CD1c-positive myeloid dendritic cell (primary cell): ENCODE measurements at regions not wholly inside any gene's neighbourhood (a gene's known extent, or its start where the extent isn't known, plus 50 kb on each side); places are given as distances from the start of the nearest gene placed in this dataset.

ENCODE experiments used
- DNase-seq: peaks from one replicate; pipeline ENCODE4 v3.0.0-alpha.2; 2016; ENCODE audit errors: extremely low spot score

DNA sequence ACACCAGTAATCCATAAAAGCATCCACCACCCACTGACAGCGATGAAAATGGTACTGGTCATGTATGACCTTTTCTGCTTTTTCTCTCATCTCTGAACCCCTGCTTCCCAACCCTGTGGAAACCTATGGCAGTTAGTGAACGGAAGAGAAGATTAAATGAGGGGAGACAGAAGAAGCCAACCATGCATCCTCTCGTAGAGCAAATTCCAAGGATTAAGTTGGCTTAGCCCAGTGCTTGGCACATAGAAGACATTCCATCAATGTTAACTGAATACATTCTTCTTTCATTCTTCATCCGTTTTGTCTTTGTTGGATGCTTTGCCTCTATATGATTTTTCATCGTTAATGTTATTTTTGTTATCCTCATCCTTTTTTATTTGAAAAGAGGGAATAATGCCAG is 339.7 kb upstream of the FLRT2 start:
- no peak for DNase-seq

DNA sequence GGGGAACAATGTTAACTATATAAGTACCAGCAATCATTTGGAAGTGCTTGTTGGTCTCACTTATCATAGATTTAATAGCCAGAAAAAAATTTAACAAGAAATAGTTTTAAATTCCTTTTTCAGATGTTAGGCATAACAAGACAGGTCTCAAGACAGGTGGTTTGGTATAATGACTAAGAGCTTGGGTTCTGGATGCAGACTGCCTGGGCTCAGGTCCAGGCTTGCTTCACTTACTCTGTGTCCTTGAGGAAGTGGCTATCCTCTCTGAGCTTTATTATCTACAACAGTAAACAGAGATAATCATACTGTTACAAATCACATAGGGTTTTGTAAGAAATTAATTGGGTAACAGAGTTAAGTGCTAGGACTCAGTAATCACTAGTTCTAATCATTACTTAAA is 338.0 kb upstream of the FLRT2 start:
- no peak for DNase-seq

DNA sequence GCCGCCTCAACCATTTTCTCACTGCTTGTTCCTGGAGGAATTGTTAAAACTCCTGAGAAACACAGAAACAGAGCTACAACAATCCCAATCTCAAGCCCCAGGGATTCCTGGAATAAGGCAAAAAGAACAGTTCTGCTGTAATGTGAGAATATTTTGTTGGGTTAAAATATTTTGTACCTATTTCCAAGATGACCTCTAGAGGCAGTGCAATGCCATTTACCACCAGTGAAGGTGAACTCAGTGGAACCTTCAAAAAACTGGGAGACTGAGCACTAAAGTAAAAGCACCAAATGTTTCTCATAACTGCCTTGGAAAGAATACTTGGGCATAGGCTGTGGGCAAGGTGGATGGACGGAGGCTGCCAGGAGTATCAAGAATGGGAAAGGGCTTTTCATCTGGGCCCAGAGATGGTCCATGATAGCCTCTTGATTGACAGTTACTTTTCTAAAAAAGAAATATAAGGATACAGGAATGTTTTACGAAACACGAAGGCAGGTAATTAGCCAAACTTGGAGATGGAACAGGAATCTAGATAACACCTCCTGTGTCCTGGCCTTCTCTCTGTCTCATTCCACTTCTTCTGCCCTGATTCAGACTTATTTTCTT is 334.0 kb upstream of the FLRT2 start:
- no peak for DNase-seq

DNA sequence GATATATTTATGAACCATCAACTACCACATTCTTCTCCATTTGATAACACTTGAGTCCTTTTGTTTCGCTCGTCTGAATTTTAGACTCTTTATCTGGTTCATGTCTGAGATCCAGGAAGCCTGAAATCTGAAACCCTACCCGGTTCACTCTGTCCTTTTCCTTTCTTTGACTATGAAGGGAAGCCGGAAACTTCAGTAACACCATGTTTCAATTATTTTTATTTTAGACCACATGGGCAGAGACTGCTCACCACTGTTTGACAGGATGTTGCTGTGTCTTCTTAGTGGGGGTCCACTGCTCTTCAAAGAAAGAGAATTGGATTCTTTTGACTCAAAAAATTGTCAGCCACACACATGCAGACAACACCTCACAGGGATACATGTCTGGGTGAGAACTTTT is 331.9 kb upstream of the FLRT2 start:
- DNase-seq = no peak

DNA sequence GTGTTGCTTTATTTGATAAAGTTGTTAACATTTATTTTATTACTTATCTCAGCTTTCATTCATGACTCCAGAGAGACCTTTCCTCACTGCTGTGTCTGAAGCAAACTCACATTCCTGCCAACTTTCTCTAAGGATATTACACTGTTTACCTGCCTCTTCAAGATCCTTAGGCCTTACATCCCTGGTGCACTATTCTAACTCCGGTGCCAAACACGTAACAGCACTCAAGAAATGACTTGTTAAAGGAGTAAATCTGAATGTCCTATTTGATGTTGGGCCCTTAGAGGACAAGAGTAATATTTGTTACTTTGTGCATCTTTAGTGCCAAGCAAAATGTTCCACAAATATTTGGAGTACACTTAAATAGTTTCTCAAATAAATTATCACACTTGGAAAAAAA is 324.1 kb upstream of the FLRT2 start:
- DNase-seq = no peak

DNA sequence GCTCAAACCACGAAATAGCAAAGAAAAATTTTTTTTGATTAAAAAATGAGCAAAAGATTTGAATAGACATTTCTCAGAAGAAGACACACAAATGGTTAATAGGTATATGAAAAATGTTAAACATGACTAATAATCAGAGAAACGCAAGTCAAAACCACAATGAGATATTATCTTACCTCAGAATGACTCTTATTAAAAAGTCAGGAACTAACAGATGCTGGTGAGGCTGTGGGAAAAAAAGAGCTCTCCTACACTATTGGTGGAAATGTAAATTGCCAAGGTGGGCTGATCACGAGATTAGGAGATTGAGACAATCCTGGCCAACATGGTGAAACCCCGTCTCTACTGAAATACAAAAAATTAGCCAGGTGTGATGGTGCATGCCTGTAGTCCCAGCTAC is 315.5 kb upstream of the FLRT2 start:
- DNase-seq = no peak

DNA sequence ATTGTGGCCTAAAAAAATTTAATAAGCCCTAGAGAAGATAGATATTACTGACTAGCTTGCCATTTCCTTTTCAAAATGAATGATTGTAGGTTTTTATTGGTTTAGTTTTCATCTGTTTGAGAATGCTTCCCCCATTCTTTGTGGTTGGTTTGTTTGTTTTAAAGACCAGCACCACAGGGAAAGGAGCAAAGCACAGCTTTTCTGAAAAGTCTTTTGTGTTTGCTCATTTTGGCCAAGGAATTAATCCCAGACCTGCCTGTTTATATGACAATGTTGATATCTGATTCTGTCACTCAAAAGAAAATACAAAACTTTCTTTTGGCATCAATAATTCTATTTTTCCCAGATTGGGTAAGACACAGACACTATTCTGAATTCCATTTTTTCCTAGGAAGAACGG is 312.5 kb upstream of the FLRT2 start:
- DNase-seq = no peak

DNA sequence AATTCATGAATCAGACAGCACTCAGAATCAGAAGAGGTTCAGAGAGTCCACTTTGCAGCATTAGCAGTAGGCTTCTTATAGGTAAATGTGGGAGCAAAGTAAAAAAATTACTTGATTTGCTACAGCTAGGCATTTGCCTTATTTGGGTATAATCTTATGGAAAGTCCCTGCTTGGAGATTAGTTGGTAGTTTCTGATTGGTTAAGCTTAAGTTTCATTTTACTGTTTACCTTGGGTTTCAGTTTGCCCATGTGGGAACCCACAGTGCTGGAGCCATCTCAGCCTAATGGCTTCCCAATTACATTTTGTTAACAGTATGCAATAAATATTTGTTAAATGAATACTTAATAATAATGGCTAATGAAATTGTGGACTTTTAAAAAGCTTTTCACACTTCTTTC is 311.0 kb upstream of the FLRT2 start:
- DNase-seq = no peak

DNA sequence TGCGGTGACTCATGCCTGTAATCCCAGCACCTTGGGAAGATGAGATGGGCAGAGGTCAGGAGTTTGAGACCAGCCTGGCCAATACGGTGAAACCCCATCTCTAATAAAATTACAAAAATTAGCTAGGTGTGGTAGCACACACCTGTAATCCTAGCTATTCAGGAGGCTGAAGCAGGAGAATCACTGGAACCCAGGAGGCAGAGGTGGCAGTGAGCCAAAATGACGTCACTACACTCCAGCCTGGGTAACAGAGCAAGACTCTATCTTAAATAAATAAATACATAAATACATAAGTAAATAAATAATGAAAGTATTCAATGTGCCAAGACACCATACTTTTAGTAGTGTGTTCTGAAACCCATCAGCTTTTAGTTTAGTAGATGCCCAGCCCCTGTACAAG is 308.1 kb upstream of the FLRT2 start:
- DNase-seq = no peak

DNA sequence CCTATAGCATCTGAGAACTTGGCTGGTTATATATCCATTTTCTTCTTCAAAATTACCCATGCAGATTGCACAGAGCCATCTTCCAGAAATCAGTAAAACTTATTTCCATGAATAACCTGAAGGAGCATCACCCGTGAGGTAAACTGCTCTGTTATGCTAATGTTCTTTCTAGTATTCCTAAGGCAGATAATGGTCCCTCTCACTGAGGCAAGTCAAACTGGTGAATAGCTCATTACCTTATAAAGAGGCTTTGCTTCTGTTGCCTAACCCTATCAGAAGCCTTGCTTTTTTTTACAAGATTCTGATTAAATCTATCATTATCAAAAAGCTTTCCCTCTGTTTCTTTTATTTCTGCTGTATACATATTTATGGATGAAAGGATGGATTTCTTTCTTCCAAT is 307.6 kb upstream of the FLRT2 start:
- DNase-seq = no peak

DNA sequence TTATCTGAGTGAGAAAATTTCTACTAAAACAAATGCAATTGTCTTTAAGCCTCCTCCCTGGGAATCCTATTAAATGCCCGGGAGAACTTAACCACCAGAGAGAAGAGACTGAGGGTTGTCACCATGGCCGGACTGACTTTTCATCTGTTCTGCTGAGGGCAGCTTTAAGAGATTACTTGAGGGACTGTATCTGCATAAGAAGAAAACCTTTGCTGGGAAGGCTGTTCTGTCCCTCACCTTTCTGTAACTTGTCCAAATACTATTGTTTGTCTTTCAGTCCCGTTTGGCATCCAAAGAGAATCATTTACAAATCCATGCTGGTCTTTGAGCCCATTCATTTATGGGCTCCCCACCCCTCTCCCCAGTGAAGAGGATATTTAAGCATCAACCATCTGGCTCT is 306.3 kb upstream of the FLRT2 start:
- DNase-seq = no peak

DNA sequence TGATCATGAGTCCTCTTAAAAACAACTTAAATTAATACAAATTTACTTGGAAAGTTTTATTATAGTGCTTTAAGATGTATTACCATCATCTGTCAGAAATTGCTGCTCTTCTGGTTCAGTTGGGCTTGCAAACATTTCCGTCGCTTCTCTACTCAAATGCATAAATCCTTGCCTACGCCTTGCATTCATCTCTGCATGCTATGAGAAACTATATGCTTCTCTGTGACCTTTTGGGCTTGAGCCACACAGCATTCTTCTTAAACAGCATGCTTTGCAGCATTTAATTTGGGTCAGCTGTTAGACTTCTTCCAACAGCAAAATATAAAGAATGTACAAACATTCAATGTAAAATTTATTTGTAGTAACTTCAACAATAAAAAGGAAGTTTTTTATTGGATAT is 305.7 kb upstream of the FLRT2 start:
- DNase-seq = no peak

DNA sequence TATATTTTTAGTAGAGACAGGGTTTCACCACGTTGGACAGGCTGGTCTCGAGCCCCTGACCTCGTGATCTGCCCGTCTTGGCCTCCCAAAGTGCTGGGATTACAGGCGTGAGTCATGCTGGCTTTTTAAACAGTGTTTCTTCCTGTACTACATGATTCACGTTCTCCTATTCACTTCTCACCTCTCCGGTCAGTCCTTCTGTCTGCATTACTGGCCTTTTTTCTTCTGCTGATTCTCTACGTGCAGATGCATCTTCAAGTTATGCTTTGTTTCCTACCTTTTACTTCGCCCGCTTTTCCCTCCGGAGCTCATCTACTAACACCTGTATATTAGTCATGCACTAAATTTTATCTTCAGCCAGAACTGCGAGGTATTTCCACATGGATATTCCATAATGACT is 296.2 kb upstream of the FLRT2 start:
- DNase-seq = no peak

DNA sequence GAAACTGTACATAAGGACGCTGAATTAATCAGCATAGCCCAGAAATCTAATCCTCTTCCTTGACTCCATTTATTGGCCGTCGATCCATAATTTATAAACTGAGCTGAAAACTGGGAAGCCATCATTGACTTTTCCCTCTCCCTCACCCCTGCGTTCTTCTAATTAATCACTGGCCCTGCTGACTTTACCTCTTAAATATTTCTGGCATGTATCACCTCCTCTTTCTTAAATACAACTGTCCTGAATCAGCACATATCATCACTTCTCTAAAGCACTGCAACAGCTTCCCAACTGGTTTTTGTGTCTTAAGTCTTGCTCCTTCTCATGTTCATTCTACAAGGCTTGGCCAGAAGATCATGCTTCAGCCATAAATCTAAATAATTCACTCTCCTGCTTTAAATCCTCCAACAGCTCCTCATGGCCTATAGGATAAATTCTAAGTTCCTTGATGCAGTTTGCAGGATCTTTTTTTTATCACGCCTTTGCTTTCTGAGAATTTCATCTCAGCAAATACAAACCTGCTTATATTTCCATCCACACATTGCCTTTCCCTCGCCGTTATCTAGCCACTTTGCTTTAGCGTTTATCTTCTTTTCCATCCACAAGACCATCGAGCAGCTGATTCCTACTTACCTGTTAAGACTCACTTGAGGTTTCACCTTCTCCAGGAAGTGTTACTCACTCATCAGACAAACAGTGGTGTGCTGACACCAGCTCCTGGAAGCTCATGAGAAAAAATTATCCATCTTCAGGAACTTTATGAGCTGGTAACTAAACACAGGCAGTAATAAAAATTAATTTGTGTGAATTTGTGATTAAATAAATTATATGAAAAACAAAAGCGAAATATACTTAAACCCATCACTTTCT is 295.6 kb upstream of the FLRT2 start:
- no peak for DNase-seq

DNA sequence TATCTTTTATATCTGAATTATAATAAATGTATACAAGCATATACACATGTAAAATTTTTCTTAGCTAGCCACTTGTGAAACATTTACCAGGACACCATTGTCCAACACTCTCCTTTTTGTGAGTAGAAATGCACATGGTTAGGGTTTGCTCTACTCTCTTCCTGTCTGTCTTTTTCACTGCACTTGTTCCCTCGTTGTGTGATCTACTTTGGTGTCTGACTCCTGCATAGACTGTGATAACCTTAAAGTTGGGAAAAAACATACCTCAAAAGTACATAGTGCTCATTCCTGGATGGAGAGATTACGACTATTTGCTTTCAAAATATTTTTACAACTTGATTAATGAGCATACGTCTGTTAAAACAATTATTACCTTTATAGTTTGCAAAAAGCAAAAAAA is 294.1 kb upstream of the FLRT2 start:
- no peak for DNase-seq

DNA sequence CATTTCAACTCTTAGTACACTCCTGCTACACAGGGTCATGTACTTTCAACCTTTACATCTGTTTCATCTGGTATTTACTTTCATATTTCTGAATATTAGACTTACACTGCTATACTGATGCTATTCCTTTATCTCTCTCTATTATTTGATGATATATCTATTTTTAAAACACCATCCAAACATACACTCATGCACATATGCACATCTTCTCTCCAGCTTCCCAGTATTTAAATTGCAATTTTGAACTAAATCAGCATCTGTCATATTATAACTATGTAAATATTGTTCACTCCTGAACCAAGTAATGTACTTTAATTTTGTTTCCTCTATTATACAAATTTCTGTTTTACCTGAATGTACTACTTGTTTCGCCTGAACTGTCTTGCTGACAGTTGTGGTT is 293.6 kb upstream of the FLRT2 start:
- DNase-seq = no peak

DNA sequence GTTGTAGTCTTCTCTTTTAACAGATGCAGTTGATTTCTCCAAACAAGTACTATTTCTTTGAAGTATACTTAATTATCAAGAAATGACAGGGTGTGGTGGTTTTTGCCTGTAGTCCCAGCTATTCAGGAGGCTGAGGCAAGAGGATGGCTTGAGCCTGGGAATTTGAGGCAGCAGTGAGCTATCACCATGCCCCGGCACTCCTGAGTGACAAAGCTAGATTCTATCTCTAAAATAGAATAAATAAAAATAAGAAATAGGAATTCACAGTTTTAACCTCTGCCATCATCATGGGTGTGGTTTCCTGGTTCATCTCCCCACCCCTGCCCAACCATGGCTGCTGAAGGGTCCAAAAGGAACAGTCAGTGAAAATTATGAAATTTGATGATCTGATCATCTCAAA is 290.2 kb upstream of the FLRT2 start:
- DNase-seq = no peak

DNA sequence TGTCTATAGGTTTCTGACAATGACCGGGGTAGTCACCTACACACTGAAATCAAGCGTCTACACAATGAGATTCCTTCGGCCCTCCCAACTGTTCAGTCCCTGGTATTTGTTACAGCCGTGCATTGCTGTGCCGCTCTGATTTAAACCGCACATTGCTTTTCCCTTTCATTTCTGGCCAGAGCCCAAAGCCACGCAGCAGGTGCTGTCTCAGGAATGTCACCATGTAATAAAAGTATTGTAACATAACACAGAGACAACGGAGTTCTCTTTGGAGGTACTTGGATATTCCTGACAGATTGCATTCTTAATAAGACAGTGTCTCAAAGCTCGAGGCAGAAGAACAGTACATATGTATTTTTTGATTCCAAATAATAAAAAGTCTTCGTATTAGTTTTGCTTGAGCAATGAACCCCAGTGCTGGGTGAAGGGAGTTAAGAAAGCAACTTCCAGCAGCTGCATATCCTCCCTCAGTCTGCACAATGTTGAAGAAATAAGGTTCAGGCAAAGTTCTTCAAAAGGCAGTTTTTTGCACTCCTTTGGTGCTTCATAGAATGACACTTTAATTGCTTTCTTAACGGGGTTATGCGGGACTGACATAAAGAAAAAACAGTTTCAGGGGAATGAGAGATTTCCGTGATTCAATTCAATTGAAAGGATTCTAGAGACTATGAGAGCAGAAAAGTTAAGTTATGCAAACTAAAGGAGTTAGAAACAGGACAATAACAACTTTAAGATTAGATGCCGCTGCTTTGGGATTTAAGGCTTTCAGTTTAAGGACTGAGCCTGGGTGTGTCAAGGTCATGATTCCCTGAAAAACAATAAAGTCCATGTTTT is 288.7 kb upstream of the FLRT2 start:
- no peak for DNase-seq

DNA sequence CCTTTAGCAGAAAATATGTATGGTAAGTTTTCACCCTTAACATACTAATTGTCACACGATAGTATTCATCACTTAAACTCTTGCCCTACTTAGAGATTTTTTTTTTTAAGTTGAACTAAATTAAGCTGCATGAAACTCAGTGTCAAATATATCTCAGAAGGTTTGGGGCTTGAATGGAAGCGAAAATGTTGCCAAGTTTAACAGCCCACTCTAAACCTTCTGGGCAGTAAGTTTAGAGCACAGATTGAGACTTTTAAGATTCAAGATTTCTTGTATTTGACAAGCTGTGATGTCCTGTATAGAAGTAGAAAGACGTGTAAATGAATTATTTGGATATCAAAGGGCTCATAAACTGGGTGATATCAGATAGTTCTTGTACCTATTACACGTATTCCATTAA is 287.3 kb upstream of the FLRT2 start:
- DNase-seq = no peak

DNA sequence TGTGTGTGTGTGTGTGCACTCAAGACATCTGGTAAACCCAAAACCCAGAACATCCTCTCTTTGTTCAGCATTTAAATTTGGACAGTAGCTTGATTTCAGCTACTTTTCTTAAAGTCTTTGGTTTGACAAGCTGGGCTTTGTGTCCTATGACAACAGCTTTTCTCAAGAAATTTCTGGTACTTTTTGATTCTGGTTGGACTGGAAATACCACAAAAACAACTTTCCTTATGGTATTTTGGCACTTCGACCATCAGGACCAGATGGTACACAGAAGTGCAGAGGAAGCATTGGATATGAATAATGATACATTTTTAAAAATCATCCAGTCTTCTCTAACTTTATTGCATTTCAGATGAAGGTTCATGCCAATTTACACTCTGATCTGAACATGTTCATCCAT is 286.6 kb upstream of the FLRT2 start:
- no peak for DNase-seq

DNA sequence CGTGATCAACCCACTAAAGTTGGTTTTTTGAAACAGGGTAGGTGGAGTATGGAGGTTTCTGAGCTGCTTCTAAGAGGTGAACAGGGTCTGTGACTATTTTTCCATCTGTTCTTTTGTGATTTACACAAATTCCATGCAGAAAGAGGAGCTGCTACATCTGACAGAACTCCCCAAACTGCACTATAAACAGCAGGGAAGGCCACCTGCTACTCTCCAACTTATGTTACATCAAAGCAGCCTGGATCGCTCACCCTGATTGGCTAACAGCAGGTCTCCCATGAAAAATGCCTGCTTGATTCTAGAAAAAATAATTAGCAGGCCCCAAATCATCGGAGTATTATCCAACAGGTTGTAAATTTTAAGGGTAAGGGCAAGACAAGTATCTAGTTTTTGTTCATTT is 282.9 kb upstream of the FLRT2 start:
- DNase-seq = no peak

DNA sequence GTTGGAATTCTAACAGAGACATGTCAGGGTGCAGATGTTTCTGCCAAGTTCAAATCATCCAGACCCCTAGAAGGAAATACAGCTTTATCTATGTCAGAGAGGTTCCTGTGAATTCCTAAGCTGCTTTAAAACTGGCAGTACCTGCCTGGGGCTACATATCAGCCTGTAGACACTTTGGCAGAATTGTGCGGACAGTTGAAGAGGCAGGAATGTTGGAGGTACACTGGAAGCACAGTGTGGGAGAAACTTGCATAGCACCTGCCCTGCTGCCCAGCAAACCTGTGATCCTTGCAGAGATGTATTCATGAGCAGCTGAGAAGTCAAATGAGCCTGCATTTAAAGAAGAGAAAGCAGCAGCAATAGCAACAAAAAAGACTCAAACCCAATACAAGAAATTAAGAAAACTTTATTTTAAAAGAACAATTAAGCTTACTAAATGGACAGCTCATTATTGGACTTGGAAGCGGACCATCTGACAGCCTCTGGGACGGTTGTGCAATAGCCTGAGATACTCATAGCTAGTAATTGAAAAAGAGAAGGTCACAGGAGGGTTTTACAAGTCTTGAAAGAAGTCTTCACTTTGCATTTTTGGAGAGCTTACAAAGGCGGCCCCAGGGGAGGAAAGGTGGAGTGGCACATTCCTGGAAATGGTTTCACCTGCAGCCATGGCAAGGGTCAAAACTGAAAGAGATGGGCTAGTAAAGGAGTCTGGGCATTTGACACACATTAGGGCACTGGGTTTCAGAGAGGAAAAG is 280.9 kb upstream of the FLRT2 start:
- no peak for DNase-seq
